ENCODE measurements at regions not wholly inside any gene's neighbourhood (a gene's known extent, or its start where the extent isn't known, plus 50 kb on each side); places are given as distances from the start of the nearest gene placed in this dataset.
"Not testable (repeated sequence)": the region's sequence is repeated elsewhere in the genome, so short reads cannot be mapped to it uniquely, and the experiment has no call there.

DNA sequence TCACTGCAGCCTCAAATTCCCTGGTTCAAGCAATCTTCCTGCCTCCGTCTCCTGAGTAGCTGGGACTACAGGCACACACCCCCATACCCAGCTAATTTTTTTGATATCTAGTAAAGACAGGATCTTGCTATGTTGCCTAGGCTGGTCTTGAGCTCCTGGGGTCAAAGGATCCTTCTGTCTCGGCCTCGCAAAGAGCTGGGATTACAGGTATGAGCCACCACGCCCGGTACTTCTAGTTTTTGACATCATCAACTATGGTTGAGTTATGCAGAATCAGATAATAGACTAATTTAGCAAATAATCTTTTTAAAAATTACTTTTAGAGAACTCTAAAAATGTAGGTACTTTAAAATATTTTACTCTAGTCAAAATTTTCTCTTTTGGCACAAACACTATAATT is 166.2 kb downstream of the SOX4 start:
- Histone ChIP-seq H3K36me3 (ENCODE audit: control insufficient read depth in 4 of 4, insufficient read depth in 3 of 4, low read depth in 1 of 4, low read length in 3 of 4) (no peaks in the 10 kb centered on the region), H3K27ac (ENCODE audit: low read depth in 1 of 2, low read length in 2 of 2) (no peak overlapping the region), H3K27me3 (ENCODE audit: control insufficient read depth in 4 of 4, insufficient read depth in 4 of 4, low read length in 3 of 4) (no peaks in the 10 kb centered on the region), H3K4me1 (ENCODE audit: control insufficient read depth in 4 of 4, insufficient read depth in 4 of 4, low read length in 3 of 4) (no peaks in the 10 kb centered on the region), H3K4me3 (ENCODE audit: low read depth in 1 of 3, low read length in 3 of 3) (no peak overlapping the region), H3K9ac (ENCODE audit: low read depth in 1 of 2, low read length in 2 of 2) (no peak overlapping the region), H3K9me3 (ENCODE audit: control insufficient read depth in 4 of 4, low read length in 3 of 4) (no peaks in the 10 kb centered on the region)
- no peak for DNase-seq (ENCODE audit: low spot score)
- WGBS = 96% methylated on average over 5 of the region's 5 CpGs
- TF ChIP-seq RXRA (IDR thresholded peaks at IDR 0.05) (no peak), MAX (IDR thresholded peaks at IDR 0.05) (no peak), YY1 (IDR thresholded peaks at IDR 0.05) (no peak), CTCF (IDR thresholded peaks at IDR 0.05; ENCODE audit: low read depth, low read length, missing input control) (no peak), JUND (IDR thresholded peaks at IDR 0.05) (no peak), FOXA1 (IDR thresholded peaks at IDR 0.05) (no peak), EGR1 (IDR thresholded peaks at IDR 0.05; ENCODE audit: low read depth in 2 of 2) (no peak), REST (IDR thresholded peaks at IDR 0.05) (no peak), NR2F2 (IDR thresholded peaks at IDR 0.05) (no peak)
- TF ChIP-seq, protein P1, sequence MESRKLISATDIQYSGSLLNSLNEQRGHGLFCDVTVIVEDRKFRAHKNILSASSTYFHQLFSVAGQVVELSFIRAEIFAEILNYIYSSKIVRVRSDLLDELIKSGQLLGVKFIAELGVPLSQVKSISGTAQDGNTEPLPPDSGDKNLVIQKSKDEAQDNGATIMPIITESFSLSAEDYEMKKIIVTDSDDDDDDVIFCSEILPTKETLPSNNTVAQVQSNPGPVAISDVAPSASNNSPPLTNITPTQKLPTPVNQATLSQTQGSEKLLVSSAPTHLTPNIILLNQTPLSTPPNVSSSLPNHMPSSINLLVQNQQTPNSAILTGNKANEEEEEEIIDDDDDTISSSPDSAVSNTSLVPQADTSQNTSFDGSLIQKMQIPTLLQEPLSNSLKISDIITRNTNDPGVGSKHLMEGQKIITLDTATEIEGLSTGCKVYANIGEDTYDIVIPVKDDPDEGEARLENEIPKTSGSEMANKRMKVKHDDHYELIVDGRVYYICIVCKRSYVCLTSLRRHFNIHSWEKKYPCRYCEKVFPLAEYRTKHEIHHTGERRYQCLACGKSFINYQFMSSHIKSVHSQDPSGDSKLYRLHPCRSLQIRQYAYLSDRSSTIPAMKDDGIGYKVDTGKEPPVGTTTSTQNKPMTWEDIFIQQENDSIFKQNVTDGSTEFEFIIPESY (IDR thresholded peaks at IDR 0.05) = no peak
- TF ChIP-seq, protein P2, sequence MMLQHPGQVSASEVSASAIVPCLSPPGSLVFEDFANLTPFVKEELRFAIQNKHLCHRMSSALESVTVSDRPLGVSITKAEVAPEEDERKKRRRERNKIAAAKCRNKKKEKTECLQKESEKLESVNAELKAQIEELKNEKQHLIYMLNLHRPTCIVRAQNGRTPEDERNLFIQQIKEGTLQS (IDR thresholded peaks at IDR 0.05) = no peak

GRCh38 chr6:21761053-21761730 is 167.6 kb downstream of the SOX4 start:
- H3K27ac ChIP-seq (ENCODE audit: low read depth in 1 of 2, low read length in 2 of 2); H3K27me3 ChIP-seq (ENCODE audit: control insufficient read depth in 4 of 4, insufficient read depth in 4 of 4, low read length in 3 of 4); H3K36me3 ChIP-seq (ENCODE audit: control insufficient read depth in 4 of 4, insufficient read depth in 3 of 4, low read depth in 1 of 4, low read length in 3 of 4); H3K9ac ChIP-seq (ENCODE audit: low read depth in 1 of 2, low read length in 2 of 2); H3K4me1 ChIP-seq (ENCODE audit: control insufficient read depth in 4 of 4, insufficient read depth in 4 of 4, low read length in 3 of 4); DNase-seq (ENCODE audit: low spot score); H3K4me3 ChIP-seq (ENCODE audit: low read depth in 1 of 3, low read length in 3 of 3); H3K9me3 ChIP-seq (ENCODE audit: control insufficient read depth in 4 of 4, low read length in 3 of 4): not testable (repeated sequence)
- 96% methylated on average over 41 of the region's 41 CpGs for WGBS
